Duodenal mucosa (tissue), 2 donors: ENCODE measurements at regions not wholly inside any gene's neighbourhood (a gene's known extent, or its start where the extent isn't known, plus 50 kb on each side); places are given as distances from the start of the nearest gene placed in this dataset.

ENCODE experiments used
- H3K27ac ChIP-seq: one replicate; pipeline ENCODE4 v1.7.0; 2013; ENCODE audit warnings: low read depth, low read length
- H3K27me3 ChIP-seq, 2 donors: one replicate each; pipeline ENCODE4 v1.7.0; 2013; ENCODE audit warnings: low read length in 2 of 2, control low read depth in 1 of 2; ENCODE audit not compliant: insufficient read depth in 2 of 2, control insufficient read depth in 1 of 2
- H3K36me3 ChIP-seq, 2 donors: one replicate each; pipeline ENCODE4 v1.7.0; 2013; ENCODE audit warnings: low read length in 2 of 2, control low read depth in 1 of 2; ENCODE audit not compliant: insufficient read depth in 2 of 2, control insufficient read depth in 1 of 2
- H3K4me1 ChIP-seq, 2 donors: one replicate each; pipeline ENCODE4 v1.7.0; 2013; ENCODE audit warnings: low read length in 2 of 2, control low read depth in 1 of 2; ENCODE audit not compliant: insufficient read depth in 2 of 2, control insufficient read depth in 1 of 2
- H3K4me3 ChIP-seq, 2 donors: one replicate each; pipeline ENCODE4 v1.7.0; 2013; ENCODE audit warnings: low read length in 2 of 2, low read depth in 1 of 2
- H3K9ac ChIP-seq, 2 donors: one replicate each; pipeline ENCODE4 v1.7.0; 2013; ENCODE audit warnings: low read length in 2 of 2, low read depth in 1 of 2
- H3K9me3 ChIP-seq, 2 donors: one replicate each; pipeline ENCODE4 v1.7.0; 2013; ENCODE audit warnings: low read length in 2 of 2, control low read depth in 1 of 2; ENCODE audit not compliant: control insufficient read depth in 1 of 2

- no peak overlapping the region for H3K27ac ChIP-seq
- no peaks in the 10 kb centered on the region for H3K27me3 ChIP-seq
- H3K9ac ChIP-seq, result no peak overlapping the region
- H3K36me3 ChIP-seq, result no peaks in the 10 kb centered on the region
- no peak overlapping the region for H3K4me3 ChIP-seq
- no peaks in the 10 kb centered on the region for H3K4me1 ChIP-seq
- H3K9me3 ChIP-seq, result no peaks in the 10 kb centered on the region
Measured at GRCh38 chr11:80855426-80855825, 1414.6 kb upstream of the TENM4 start.

- H3K36me3 ChIP-seq, result no peaks in the 10 kb centered on the region
- H3K27ac ChIP-seq, result no peak overlapping the region
- no peak overlapping the region for H3K4me3 ChIP-seq
- H3K27me3 ChIP-seq, result no peaks in the 10 kb centered on the region
- H3K4me1 ChIP-seq, result no peaks in the 10 kb centered on the region
- no peaks in the 10 kb centered on the region for H3K9me3 ChIP-seq
- H3K9ac ChIP-seq, result no peak overlapping the region
Measured at GRCh38 chr11:80849253-80849652, 1408.4 kb upstream of the TENM4 start.

DNA sequence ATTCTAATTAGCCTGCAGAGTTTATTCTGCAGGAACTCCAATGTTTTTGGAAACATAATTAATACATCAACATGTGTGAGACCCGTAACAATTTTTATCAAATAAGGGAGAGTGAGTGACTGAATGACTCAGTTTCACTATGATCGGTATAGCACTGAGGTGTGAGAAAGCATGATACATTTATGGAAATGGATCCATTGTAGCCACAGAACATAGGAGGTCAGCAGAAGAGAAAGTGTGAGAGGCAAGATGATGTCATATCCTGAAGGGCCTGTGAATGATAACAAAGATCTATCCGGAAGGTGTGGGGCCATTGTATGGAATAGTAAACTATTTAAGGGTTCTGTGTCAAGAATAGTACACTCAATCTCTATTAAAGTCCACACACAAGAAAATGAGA lies 1406.1 kb upstream of the TENM4 start:
- no peaks in the 10 kb centered on the region for H3K36me3 ChIP-seq
- H3K4me3 ChIP-seq, result no peak overlapping the region
- no peaks in the 10 kb centered on the region for H3K4me1 ChIP-seq
- no peak overlapping the region for H3K27ac ChIP-seq
- H3K9ac ChIP-seq, result no peak overlapping the region
- no peaks in the 10 kb centered on the region for H3K9me3 ChIP-seq
- no peaks in the 10 kb centered on the region for H3K27me3 ChIP-seq

GRCh38 chr11:80846442-80846841 lies 1405.6 kb upstream of the TENM4 start:
- Histone ChIP-seq H3K9ac (no peak overlapping the region), H3K9me3 (no peaks in the 10 kb centered on the region), H3K4me1 (no peaks in the 10 kb centered on the region), H3K27me3 (no peaks in the 10 kb centered on the region), H3K36me3 (no peaks in the 10 kb centered on the region), H3K27ac (no peak overlapping the region), H3K4me3 (no peak overlapping the region)

DNA sequence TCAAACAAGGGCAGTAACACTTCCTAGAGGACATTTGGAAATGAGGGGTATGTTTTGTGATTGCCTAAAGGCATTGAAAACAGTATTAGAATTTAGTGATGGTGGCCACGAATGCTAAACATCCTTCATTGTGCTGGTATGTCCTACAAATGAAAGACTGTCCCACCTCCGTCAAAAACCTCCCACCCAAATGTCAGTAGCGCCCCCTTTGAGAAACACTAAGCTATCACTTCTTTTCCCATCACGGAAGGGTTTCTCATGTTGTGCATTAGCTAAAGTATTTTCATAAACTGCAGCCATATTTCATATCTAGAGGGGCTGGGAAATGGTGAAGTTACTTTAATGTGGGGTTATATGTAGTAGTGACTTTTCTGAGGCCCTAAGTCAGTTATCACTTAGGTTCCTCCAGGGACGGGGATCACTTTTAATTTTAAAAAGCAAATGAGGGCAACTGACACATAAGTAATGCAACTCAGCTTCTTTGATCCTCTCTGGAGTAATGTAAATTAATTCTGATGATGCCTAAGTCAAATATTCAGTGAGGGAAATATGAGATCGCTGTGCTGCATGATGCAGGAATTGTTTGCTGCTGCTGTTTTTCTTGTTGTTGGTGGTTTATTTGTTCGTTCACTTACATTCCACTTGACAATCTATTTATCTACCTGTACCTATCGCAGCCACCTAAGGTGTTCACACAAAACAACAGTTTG lies 1403.4 kb upstream of the TENM4 start:
- H3K9me3 ChIP-seq, result no peaks in the 10 kb centered on the region
- no peak overlapping the region for H3K27ac ChIP-seq
- no peak overlapping the region for H3K9ac ChIP-seq
- H3K36me3 ChIP-seq, result no peaks in the 10 kb centered on the region
- no peaks in the 10 kb centered on the region for H3K27me3 ChIP-seq
- H3K4me1 ChIP-seq, result no peaks in the 10 kb centered on the region
- H3K4me3 ChIP-seq, result no peak overlapping the region

GRCh38 chr11:80843266-80843974 lies 1402.6 kb upstream of the TENM4 start:
- Histone ChIP-seq H3K9ac (no peak overlapping the region), H3K27me3 (no peaks in the 10 kb centered on the region), H3K27ac (no peak overlapping the region), H3K9me3 (no peaks in the 10 kb centered on the region), H3K4me3 (no peak overlapping the region), H3K36me3 (no peaks in the 10 kb centered on the region), H3K4me1 (no peaks in the 10 kb centered on the region)

DNA sequence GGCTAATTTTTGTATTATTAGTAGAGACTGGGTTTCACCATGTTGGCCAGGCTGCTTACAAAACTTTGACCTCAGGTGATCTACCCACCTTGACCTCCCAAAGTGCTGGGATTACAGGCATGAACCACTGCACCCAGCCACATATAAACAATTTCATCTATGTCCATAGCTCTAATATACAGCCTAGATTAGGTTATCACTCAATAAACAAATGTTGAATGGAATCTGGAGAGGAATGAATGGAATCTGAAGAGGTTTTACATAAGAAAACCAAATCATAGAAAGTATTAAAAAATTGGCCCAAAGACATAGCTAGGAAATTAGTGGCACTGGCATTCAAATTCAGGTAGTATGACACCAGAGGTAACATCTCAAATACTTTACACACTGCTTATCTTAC lies 1401.4 kb upstream of the TENM4 start:
- no peak overlapping the region for H3K4me3 ChIP-seq
- H3K9me3 ChIP-seq, result no peaks in the 10 kb centered on the region
- H3K9ac ChIP-seq, result no peak overlapping the region
- H3K27me3 ChIP-seq, result no peaks in the 10 kb centered on the region
- H3K4me1 ChIP-seq, result no peaks in the 10 kb centered on the region
- no peaks in the 10 kb centered on the region for H3K36me3 ChIP-seq
- no peak overlapping the region for H3K27ac ChIP-seq

DNA sequence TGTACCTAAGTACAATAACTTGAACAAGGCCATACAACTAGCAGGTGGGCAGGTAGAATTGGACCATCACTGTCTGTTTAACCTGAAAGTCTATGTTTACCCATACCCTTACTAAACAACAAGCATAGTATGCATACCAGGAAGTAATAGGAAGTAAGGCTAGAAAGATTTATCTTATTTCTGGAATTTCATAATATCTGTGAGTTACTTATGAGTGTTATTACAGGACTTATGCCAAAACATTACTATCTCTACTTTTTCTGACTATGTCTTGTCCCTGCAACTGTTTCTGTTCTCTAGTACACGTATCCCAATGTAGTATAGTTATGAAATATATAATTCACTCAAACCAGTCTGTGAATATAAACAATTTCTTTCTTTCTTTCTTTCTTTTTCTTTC lies 1400.8 kb upstream of the TENM4 start:
- no peaks in the 10 kb centered on the region for H3K4me1 ChIP-seq
- no peaks in the 10 kb centered on the region for H3K27me3 ChIP-seq
- H3K9ac ChIP-seq, result no peak overlapping the region
- H3K27ac ChIP-seq, result no peak overlapping the region
- no peaks in the 10 kb centered on the region for H3K36me3 ChIP-seq
- H3K4me3 ChIP-seq, result no peak overlapping the region
- no peaks in the 10 kb centered on the region for H3K9me3 ChIP-seq

DNA sequence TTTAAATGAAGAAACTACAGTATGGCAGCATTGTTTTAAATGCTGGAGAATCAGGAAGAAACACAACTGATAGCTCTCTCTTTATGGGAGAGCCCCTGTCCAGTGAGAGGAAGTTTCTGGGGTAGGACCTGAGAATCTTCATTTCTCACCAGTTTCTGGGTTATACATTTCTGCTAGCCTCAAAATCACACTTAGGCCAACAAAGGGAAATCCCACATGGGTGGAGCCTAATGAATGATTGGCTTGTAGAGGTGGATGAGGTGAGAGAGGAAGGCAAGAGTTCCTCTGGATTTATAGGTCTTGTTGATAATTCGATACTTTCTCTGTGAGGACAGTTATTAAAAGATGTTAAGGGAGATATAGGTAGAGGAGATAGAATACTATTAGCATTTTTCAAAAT lies 1397.3 kb upstream of the TENM4 start:
- Histone ChIP-seq H3K9ac (no peak overlapping the region), H3K36me3 (no peaks in the 10 kb centered on the region), H3K27me3 (no peaks in the 10 kb centered on the region), H3K4me1 (no peaks in the 10 kb centered on the region), H3K9me3 (no peaks in the 10 kb centered on the region), H3K27ac (no peak overlapping the region), H3K4me3 (no peak overlapping the region)

DNA sequence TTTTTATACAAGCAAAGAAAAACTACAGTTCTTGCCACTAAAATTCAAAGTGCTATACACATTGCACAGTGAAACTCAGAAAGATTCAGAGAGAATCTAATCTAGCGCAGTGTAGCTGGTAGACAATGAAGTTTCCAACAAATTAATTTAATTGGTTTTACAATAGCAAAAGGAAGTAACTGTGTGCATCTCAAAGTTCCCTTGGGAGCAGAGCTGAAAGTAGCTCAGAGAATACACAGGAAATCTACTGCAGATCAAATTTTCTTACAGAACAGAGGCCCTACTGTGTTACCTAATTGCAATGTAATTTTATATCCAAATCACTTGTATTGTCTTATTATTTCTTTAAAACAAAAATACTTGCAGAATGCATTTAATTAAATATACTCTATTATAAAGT lies 1396.2 kb upstream of the TENM4 start:
- Histone ChIP-seq H3K36me3 (no peaks in the 10 kb centered on the region), H3K4me3 (no peak overlapping the region), H3K27ac (no peak overlapping the region), H3K9ac (no peak overlapping the region), H3K4me1 (no peaks in the 10 kb centered on the region), H3K27me3 (no peaks in the 10 kb centered on the region), H3K9me3 (no peaks in the 10 kb centered on the region)
